Adipose tissue (tissue), 3 donors: ENCODE measurements at regions not wholly inside any gene's neighbourhood (a gene's known extent, or its start where the extent isn't known, plus 50 kb on each side); places are given as distances from the start of the nearest gene placed in this dataset.
"Not testable (repeated sequence)": the region's sequence is repeated elsewhere in the genome, so short reads cannot be mapped to it uniquely, and the experiment has no call there.

Source experiments
- H3K27ac ChIP-seq: one replicate; pipeline ENCODE4 v1.5.1; 2013; ENCODE audit warnings: low read depth, low read length
- WGBS, 3 donors: extraction: QIAGEN DNeasy Blood & Tissue Kit; methylation state at CpG; one replicate each; pipeline ENCODE4 v1.1.7; 2013; 5-methylcytosine and 5-hydroxymethylcytosine counted together
- donor health status: healthy with polysubstance abuse.
- donor health status: Bipolar disorder and iron deficiency.
- donor health status: healthy.

DNA sequence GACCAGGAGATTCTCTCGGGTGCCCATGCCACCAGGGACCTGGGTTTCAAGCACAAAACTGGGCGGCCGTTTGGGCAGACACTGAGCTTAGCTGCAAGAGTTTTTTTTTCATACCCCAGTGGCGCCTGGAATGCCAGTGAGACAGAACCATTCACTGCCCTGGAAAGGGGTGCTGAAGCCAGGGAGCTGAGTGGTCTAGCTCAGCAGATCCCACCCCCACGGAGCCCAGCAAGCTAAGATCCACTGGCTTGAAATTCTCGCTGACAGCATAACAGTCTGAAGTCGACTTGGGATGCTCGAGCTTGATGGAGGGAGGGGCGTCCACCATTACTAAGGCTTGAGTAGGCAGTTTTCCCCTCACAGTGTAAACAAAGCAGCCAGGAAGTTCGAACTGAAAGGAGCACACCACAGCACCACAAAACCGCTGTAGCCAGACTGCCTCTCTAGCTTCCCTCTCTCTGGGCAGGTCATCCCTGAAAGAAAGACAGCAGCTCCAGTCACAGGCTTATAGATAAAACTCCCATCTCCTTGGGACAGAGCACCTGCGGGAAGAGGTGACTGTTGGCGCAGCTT, 157.7 kb downstream of the GIPC2 start:
- 66 to 79% (median 71%) methylated on average over 13 of the region's 13 CpGs for WGBS, 3 donors
- H3K27ac ChIP-seq = not testable (repeated sequence)

DNA sequence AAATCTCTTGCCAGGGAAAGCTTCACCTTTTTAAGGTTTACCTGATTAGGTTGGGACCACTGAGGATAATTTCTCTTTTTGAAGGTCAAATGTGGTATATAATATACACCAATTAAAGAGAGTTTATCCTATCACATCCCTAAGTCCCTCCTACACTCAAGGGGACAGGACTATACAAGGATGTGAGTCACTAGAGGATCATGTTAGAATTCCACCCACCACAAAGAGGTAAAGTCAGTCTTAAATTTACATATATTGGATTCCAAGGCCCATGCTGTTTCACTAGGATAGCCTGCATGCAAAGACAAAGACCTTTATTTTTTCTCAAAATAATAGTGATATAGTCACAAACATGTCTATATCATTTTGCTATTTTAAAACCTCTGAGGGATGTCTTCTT, 164.4 kb downstream of the GIPC2 start:
- no peak overlapping the region for H3K27ac ChIP-seq

DNA sequence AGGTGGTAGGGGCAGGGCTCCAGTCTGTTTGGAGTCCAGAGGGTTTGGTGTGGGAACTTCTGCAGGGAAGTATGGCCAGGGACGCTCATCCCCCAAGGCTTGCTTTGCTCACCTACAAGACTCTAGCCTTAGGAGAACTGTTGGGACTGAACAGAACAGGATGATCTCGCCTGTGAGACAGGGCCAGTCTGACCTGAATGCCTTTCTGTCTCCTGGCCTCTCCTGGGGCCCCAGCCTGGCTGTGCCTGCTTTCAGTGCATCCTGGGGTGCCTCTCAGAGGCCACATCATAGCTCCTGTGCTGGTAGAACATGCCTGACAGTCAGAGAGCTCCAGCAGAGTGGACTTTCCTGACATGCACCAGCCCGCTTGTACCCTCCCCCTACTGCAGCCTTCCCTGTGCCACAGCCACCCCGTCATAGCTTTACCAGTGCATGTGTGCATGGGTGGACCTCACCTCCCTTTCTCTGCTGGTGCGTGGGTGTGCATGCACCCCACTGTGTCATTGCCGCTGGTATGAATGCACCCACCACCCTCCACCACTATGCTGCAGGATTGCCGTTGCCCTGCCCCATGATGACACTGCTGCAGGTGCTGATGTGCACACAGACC, 165.8 kb downstream of the GIPC2 start:
- H3K27ac ChIP-seq = no peak overlapping the region
- 89 to 94% (median 90%) methylated on average over 7 of the region's 7 CpGs for WGBS, 3 donors

DNA sequence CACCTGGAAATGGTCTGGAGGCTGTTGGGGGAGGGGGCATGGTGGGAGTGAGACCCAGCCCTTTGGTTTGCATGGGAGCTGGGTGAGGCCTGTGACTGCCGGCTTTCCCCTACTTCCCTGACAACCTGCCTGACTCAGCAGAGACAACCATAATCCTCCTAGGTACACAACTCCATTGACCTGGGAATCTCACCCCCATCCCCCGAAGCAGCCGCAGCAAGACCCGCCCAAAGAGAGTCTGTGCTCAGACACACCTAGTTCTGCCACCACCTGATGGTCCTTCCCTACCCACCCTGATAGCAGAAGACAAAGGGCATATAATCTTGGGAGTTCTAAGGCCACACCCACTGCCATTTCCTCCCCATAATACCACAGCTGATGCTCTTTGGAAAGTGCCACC, 168.6 kb downstream of the GIPC2 start:
- no peak overlapping the region for H3K27ac ChIP-seq
- 52 to 89% (median 87%) methylated on average over 4 of the region's 4 CpGs for WGBS, 3 donors

DNA sequence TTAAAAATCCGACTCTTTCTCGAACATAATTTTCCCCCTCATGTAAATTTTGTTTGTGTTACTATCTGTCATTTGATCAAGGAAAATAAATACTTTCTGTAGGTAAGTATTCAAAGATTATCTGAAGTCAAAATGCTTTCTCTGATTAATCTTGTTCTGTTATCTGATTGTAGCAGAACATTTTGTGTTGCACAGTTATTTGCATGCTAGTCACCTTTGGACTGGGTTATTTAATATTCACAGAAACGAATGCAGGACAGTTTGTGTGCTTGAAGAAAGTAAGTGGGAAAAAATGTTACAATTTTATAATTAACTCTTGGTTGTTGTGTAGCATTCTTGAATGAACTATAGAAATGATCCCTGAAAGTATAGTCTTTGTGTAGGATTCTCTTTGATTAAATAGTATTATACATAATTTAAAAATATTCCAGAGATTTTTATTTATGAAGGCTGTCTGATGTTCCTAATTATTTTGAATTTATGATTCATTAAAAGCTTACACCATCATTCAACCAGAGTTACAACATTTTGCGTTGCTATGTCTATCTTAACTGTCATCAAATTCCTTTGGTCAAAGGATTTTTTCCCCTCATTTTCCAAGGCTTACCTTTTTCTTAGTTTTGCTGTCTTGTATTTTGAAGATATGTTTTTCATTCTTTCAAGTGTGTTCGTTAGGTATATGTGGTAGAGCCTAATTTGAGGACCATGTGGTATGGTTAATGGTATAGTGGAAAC, 176.6 kb downstream of the GIPC2 start:
- 53 to 79% (median 72%) methylated on average over 5 of the region's 5 CpGs for WGBS, 3 donors
- no peak overlapping the region for H3K27ac ChIP-seq

DNA sequence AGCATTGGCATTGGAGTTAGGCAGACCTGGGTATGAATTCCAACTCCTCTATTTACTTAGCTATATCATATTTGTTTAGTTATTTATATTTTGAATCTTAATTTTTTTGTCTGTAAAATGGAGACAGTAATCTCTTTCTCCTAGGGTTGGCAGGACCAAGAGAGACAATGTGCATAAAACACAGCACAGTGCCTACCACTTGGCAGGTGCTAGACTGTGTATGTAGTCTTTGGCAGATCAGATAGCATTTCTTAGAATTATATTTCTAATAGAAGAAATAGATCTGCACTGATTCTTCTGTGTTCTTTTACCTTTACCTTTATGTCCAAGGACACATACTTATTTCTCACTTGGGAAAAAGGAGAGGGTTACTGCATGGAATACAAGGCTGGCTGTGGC, 177.2 kb downstream of the GIPC2 start:
- no peak overlapping the region for H3K27ac ChIP-seq

DNA sequence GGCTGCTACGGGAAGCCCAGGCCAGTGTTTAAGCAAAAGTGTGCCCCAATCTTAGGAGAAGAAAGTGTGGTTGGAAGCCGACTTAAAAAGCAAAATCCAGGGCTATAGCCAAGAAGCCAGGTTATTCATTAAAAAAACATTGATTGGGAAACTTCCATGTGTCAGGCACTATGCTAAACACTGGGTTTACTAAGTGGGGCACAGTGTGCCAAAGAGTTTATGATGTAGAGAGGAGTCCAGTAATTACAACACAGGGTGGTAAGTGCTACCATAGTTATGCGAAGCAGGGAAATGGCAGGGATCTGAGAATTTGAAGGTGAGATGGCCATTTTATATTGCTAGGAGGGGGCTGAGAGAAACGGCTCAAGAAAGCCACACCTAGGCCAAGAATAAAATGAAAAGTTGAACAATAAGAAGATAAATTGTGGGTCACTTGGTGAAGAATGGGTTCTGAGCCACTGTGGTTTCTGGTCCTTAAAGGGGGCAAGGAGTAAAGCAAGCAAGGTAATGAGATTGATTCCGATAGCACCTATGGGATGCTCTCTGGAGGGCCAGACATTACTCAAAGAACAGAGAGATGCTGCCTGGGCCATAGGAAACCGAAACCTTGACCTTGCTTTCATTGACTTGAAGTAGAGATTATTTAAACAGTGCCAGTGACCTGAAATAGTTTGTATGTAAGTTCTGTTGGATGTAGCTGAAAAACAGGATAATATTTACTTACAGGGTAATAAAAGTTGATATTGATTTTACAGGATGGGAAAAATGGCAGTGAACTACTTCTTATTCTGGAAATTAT, 177.8 kb downstream of the GIPC2 start:
- H3K27ac ChIP-seq = no peak overlapping the region
- 31 to 84% (median 82%) methylated on average over 6 of the region's 6 CpGs for WGBS, 3 donors

DNA sequence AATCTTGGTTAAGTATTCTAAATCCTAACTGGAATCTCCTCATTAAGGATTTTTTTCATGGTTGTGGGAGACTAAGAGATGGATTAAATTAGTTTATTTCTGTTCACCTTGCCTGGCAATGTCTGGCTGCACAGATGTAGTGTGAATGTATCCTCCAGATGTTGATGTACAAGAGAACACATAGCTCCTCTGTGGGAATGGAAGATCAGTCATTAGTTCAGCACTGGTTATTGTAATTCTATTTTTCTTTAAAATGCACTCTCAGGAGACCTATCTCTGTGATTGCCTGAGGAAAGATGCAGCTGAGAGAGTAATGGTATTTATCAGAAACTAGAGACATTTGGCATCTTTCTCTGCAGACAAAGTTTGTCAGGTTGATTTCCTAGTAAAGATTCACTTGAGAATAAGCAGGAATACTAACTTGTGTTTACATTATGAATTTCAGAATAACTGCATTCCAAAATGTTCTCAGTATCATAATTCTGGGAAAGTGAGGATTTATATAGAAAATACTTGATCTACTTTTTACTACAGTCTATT, 178.6 kb downstream of the GIPC2 start:
- no peak overlapping the region for H3K27ac ChIP-seq

DNA sequence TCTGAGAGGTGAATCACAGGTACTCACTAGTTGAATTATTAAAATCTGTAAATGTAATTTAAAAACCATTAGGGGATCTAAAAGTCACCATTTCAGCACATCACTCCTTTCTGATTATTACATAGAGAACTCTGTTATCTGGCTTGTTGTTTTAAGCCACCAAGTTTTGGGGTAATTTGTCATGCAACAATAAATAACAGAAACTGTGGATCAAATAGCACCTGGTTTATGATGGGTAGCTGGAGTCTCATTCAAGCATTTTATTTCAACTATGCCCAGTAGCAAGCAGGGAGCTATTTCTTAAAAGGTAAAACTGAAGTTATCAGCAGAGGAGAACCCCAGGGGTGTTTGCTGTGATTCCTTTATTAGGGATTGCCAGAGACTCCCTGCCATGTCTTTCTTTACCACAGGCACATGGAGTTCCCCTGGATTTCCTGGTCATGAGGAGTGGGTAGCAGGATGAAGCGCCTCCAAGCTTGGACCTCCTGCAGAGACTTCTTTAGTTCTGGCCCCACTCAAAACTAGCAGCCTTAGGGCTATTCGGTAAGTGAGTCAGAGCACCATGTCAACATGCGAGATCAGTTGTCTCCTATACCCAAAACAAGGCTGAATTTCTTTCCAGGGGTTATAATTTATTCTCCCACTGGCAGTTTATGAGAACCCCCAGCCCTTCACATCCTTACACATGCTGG, 179.2 kb downstream of the GIPC2 start:
- 60 to 82% (median 71%) methylated on average over 3 of the region's 3 CpGs for WGBS, 3 donors
- no peak overlapping the region for H3K27ac ChIP-seq

DNA sequence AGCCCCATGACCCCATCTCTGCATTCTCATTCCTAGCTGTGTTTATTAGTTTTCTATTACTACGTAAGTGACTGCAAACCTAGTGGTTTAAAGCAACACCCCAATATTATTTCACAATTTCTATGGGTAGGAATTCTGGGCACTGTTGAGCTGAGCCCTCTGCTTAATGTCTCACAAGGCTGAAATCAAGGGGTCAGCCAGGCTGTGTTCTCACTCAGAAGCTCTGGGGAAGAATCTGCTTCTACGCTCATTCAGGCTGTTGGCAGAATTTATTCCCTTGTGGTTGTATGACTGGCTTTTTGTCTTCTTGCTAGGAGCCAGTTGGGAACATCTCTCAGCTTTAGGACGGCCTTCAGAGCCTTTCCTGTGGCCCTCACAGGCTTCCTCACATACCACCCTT, 181.0 kb downstream of the GIPC2 start:
- no peak overlapping the region for H3K27ac ChIP-seq
- WGBS, 3 donors = 62 to 87% (median 68%) methylated on average over 3 of the region's 3 CpGs

DNA sequence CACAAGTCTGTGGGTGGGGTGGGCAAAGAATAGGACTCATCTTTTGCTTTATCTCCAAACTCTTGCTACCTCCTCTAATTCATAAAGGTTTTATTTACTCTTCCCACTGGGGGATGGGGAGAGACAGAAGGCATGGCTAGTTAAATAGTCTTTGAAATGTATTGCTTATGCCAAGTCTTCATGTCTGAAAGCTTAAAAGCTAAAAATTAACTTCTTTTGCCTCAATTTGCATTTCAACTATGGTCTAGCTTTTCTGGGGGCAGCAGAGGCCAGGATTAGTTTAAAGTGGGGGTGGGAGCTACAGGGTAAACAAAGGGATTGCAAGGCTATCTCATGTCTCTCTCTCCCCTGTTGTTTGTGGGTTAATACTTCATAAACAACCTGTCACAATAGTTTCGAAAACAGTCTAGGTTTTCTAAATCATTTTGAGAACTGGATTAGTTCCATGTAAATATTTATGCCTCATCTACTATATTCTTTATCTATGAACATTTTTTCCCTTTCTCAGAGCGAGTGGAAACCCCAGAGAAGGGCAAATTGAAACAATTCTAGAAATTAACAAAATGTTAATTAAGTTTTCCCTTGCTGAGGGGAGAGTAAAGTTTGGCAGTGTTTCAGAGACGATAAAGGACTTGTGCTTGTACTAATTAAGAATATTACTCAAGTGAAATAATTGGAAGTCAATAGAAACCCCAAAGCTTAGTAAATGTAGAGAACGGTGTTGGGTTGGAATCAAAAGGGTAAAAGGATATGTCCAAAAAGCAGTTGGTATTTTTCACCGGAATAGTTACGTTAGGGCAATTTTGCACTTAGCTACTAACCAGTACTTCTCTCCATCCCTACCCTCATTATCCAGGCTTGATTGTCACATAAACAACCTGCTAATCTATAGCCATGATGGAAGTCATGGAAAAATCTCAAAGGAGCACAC, 182.2 kb downstream of the GIPC2 start:
- WGBS, 3 donors = 68 to 78% (median 77%) methylated on average over 6 of the region's 6 CpGs
- H3K27ac ChIP-seq = peak overlapping the region; percentile 11

DNA sequence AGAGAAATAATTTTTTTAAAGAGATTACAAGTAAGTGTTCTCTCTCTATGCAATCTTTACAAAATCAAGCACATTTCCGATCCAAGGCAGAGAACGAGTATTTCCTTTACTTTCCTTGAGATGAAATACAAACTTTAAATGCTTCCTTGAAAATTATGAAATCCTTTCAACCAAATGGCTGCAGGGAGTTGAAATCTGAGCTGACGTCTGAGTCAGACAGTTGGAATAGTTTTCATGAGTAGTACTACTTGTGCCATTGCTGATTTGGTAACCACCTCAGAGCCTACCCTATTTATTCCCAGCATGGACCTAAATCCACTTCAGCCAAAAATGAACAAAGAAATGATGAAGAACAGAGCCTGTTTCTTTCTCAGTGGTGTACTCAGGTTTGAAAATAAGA, 183.6 kb downstream of the GIPC2 start:
- H3K27ac ChIP-seq = no peak overlapping the region
- 49 to 74% (median 49%) methylated on average over 3 of the region's 3 CpGs for WGBS, 3 donors

DNA sequence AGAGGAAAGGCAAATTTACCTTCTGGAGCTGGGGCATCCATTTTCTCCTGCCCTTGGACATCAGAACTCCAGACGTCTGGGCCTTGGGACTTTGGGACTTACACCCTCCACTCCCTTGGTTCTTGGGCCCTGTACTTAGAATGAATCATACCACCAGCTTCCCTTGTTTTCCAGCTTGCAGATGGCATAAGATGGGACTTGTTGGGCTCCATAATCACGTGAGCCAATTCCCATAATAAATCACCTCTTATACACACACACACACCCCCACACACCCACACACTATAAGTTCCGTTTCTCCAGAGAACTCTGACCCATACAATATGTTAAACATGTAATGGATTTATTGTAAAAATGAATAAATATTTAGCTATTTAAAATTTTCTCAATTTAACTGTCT, 185.7 kb downstream of the GIPC2 start:
- 62 to 83% (median 68%) methylated on average over 3 of the region's 3 CpGs for WGBS, 3 donors
- no peak overlapping the region for H3K27ac ChIP-seq

DNA sequence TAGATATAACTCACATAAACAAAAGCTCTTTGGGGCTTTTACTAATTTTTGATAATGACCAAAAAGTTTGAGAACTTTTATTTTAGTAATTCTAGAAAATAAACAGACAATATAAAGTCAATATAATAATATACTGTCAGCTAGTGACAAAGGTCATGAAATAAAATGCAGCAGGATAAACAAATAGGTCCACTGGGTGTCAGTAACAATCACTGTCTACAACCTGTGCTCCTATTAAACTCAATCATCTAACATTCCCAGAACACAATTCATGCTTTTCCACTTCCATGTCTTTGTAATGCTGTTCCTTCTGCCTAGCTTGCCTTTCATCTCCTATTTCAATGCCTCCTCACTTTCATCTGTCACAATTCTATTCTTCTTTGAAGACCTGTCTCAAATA, 186.1 kb downstream of the GIPC2 start:
- H3K27ac ChIP-seq = no peak overlapping the region

DNA sequence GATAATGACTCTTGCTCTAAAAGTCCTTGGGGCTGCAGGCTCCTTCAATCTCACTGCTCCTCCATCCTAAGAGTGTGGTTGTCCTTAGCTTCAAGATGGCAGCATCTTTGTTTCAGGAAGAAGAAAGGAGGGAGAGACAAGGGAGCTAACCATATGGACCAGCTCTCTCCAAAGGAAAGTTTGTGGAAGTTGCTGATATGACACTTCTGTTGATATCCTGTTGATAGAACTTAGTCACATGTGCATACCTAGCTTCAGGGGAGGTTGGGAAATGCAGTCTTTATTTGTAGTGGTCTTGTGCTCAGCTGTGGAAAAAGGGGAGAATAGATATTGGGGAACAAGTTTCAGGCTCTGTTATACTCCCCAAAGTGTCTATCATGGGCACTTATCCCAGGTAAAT, 186.9 kb downstream of the GIPC2 start:
- no peak overlapping the region for H3K27ac ChIP-seq

DNA sequence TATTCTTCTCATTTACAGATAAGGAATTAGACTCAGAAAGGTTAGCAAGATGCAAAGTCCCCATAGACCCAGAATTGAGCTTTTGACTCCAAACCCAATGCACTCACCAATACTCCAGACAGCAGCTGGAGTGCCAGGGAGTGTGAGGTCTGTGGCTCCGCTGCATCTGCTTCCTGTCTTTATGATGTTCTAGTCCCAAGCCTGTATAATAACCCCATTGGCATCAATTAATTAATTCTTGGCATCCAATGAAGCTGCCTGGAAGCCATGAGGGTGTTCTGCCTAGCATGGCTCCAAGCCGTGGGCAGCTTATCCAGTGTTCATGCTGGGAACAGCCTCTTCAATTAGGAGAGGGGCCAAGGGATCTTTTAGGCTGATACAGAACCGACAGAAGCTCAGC, 188.7 kb downstream of the GIPC2 start:
- WGBS, 3 donors = 46 to 78% (median 51%) methylated on average over 3 of the region's 3 CpGs
- no peak overlapping the region for H3K27ac ChIP-seq

DNA sequence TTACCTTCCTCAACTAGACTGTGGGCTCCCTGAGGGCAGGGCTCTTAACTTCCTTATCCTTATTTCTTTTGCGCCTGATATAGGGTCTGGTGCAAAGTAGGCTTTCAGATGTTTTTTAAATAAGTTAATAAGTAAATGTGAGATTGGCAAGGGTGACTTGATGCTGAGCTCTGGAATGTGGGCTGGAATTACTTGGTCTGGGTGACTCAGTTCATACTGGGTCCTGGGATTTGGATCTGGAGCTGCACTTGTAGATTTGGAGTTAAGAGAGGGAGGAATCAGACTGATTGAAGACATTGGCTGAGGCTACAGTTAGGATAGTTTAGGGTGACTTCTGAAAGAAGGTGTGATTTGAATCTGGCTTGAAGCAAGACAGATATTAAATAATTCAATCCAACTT, 190.9 kb downstream of the GIPC2 start:
- WGBS, 3 donors = 89 to 100% (median 91%) methylated on average over 1 of the region's 1 CpG
- H3K27ac ChIP-seq = no peak overlapping the region

DNA sequence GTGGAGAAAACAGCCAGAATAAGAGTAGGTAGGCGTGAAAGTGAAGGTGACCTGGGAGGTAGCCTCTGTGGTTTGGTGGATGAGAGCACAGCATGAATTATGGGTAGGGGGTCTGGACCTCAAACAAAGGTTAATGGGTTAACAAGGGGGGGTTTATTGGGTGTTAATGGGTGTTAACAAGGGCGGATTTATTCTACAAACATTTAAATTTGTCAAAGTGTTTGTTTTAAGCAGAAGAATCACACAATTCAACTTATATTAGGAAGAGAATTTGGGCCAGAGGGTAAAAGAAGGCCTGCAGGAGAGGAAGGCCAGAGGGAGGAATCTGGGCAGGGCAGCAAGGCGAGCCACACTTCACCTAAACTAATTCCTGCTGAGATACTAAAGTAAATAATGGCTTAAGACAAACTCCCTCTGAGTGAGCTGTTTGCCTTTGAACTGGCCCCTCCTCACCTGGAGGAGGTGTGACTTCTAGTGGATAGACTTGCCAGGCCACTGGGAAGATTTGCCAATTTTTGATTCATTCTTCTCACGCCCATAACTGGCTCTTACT, 191.7 kb downstream of the GIPC2 start:
- H3K27ac ChIP-seq = no peak overlapping the region

More for the DNA sequence above, 191.7 kb downstream of the GIPC2 start:
- WGBS, 3 donors = 28 to 65% (median 44%) methylated on average over 4 of the region's 4 CpGs
